Peyer's patch (tissue), 4 donors: ENCODE measurements at regions not wholly inside any gene's neighbourhood (a gene's known extent, or its start where the extent isn't known, plus 50 kb on each side); places are given as distances from the start of the nearest gene placed in this dataset.

Experiments used
- CTCF ChIP-seq, 6 experiments: fragments of 450-650 bp in 4 of 6; fragments of 200-600 bp in 2 of 6; sonication (generic) in 1 of 6; IDR thresholded peaks; one replicate each; pipeline ENCODE4 v1.5.1; 2017 to 2019; ENCODE audit warnings: antibody characterized with exemption in 6 of 6, mild to moderate bottlenecking in 3 of 6, moderate library complexity in 1 of 6
- POLR2A ChIP-seq, 2 donors: fragments of 450-650 bp; IDR thresholded peaks; one replicate each; pipeline ENCODE4 v1.5.1; 2017; ENCODE audit warnings: antibody characterized with exemption in 2 of 2, mild to moderate bottlenecking in 2 of 2, moderate library complexity in 2 of 2

- TF ChIP-seq CTCF (IDR thresholded peaks at IDR 0.05) (no peak), POLR2A (IDR thresholded peaks at IDR 0.05) (no peak)
These were observed 175.3 kb upstream of the CLEC14A start for GRCh38 chr14:38431156-38431555.
